SU-DHL-6 (cell line): ENCODE measurements at regions not wholly inside any gene's neighbourhood (a gene's known extent, or its start where the extent isn't known, plus 50 kb on each side); places are given as distances from the start of the nearest gene placed in this dataset.

Experiments
- H2AFZ ChIP-seq: fragments of 200-600 bp; sonication (generic); 2 replicates; pipeline ENCODE4 v1.6.1; 2014; ENCODE audit warnings: low read depth, mild to moderate bottlenecking, moderate library complexity, mixed read lengths, antibody characterized with exemption, low read length; ENCODE audit not compliant: severe bottlenecking
- H3F3A ChIP-seq: fragments of 200-600 bp; shearing (Covaris generic); 2 replicates; pipeline ENCODE4 v1.6.0; 2016; ENCODE audit warnings: antibody characterized with exemption, mild to moderate bottlenecking; ENCODE audit not compliant: insufficient read depth
- H3K27ac ChIP-seq: fragments of 200-600 bp; sonication (generic); 2 replicates; pipeline ENCODE4 v1.5.1; 2016; ENCODE audit warnings: low read depth, mild to moderate bottlenecking, low read length, moderate library complexity, mixed read lengths
- H3K27me3 ChIP-seq: fragments of 200-600 bp; sonication (generic), shearing (Covaris generic); 2 replicates; pipeline ENCODE4 v1.6.0; 2014; ENCODE audit warnings: mild to moderate bottlenecking, low read length
- H3K36me3 ChIP-seq: fragments of 200-600 bp; sonication (generic); 2 replicates; pipeline ENCODE4 v1.6.1; 2014; ENCODE audit warnings: mild to moderate bottlenecking, low read length, mixed read lengths
- H3K4me2 ChIP-seq: fragments of 300-600, 200-600 bp; shearing (Covaris generic), sonication (generic); 2 replicates; pipeline ENCODE4 v1.6.0; 2014; ENCODE audit warnings: low read length, low read depth, mild to moderate bottlenecking; ENCODE audit not compliant: poor library complexity, severe bottlenecking
- H3K4me3 ChIP-seq: fragments of 200-600 bp; sonication (generic); 2 replicates; pipeline ENCODE4 v1.5.1; 2014; ENCODE audit warnings: antibody characterized with exemption, low read length, mild to moderate bottlenecking, mixed read lengths; ENCODE audit not compliant: insufficient read depth, poor library complexity, severe bottlenecking
- H3K79me2 ChIP-seq: fragments of 200-600 bp; sonication (generic); 2 replicates; pipeline ENCODE4 v1.6.1; 2014; ENCODE audit warnings: mild to moderate bottlenecking, low read length, moderate library complexity; ENCODE audit not compliant: insufficient read depth
- H3K9ac ChIP-seq: fragments of 200-600 bp; sonication (generic); 2 replicates; pipeline ENCODE4 v1.7.0; 2014; ENCODE audit warnings: mild to moderate bottlenecking, low read length
- H3K9me2 ChIP-seq: fragments of 200-600 bp; sonication (generic); replicated peaks from 2 replicates; pipeline ENCODE4 v1.6.1; 2014; ENCODE audit warnings: low read length; ENCODE audit not compliant: insufficient read depth
- H3K9me3 ChIP-seq: fragments of 200-600 bp; sonication (generic); 2 replicates; pipeline ENCODE4 v1.6.1; 2014; ENCODE audit warnings: low read length, mixed read lengths; ENCODE audit not compliant: insufficient read depth
- H4K20me1 ChIP-seq: fragments of 200-600 bp; sonication (generic); 2 replicates; pipeline ENCODE4 v1.6.1; 2014; ENCODE audit warnings: low read depth, mild to moderate bottlenecking, antibody characterized with exemption, low read length, moderate library complexity, mixed read lengths
- EZH2phosphoT487 ChIP-seq: fragments of 200-600 bp; sonication (generic), shearing (Covaris generic); conservative IDR thresholded peaks from 2 replicates; pipeline ENCODE4 v1.6.1; 2018; ENCODE audit warnings: mild to moderate bottlenecking, antibody characterized with exemption, low read length, moderate library complexity, mixed read lengths
- TF ChIP-seq, protein P1 (sequence below): fragments of 200-600 bp; sonication (generic); IDR thresholded peaks from one replicate; pipeline ENCODE4 v1.5.1; 2017; ENCODE audit warnings: antibody characterized with exemption, mild to moderate bottlenecking, low read length, moderate library complexity; ENCODE audit not compliant: insufficient read depth, poor library complexity, severe bottlenecking

DNA sequence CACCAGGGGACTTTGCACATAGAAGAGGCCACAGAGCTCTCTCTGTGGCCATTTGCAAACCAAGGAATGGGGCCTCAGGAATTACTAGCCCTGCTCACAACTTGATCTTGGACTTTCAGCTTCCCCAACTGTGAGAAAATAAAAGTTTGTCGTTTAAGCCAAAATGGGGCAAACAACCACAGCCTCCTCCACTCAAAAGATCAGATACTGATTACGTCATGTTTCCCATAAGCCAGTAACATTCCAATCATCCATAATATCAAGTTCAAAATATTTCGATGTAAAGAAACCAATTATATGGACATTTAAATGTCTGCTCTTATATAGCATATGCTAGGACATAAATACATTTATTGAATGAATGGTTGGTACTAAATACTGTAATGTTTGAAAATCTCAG, 307.5 kb upstream of the HAND2 start:
- Histone ChIP-seq H2AFZ (no peak overlapping the region), H3F3A (no peaks in the 10 kb centered on the region), H3K9me3 (no peaks in the 10 kb centered on the region), H3K4me3 (no peak overlapping the region), H3K9ac (no peak overlapping the region), H3K4me2 (no peak overlapping the region), H3K27ac (no peak overlapping the region), H3K79me2 (no peaks in the 10 kb centered on the region), H4K20me1 (no peaks in the 10 kb centered on the region), H3K27me3 (no peaks in the 10 kb centered on the region), H3K36me3 (no peaks in the 10 kb centered on the region), H3K9me2 (no peaks in the 10 kb centered on the region)
- TF ChIP-seq EZH2phosphoT487, result no peak
- TF ChIP-seq, protein P1, sequence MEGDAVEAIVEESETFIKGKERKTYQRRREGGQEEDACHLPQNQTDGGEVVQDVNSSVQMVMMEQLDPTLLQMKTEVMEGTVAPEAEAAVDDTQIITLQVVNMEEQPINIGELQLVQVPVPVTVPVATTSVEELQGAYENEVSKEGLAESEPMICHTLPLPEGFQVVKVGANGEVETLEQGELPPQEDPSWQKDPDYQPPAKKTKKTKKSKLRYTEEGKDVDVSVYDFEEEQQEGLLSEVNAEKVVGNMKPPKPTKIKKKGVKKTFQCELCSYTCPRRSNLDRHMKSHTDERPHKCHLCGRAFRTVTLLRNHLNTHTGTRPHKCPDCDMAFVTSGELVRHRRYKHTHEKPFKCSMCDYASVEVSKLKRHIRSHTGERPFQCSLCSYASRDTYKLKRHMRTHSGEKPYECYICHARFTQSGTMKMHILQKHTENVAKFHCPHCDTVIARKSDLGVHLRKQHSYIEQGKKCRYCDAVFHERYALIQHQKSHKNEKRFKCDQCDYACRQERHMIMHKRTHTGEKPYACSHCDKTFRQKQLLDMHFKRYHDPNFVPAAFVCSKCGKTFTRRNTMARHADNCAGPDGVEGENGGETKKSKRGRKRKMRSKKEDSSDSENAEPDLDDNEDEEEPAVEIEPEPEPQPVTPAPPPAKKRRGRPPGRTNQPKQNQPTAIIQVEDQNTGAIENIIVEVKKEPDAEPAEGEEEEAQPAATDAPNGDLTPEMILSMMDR, result no peak

DNA sequence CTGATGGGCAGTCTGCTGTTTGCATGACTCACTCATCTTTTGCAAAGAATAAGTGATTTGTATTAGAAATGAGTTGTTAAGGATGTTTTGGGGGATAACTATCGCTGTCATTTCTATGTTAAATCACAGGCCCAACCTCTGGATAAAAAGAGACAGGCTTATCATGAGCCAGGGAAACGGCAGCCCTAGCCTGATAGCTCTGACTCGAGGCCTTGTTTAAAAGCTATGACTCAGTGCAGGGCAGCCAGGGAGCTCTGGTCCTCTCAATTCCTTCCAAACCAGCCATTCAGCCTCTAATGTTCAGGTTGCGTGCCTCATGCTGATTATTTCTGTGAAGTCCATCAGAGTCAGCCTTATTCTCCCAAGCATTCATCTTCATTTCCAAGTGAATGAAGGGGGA, 305.9 kb upstream of the HAND2 start:
- Histone ChIP-seq H3K4me2 (no peak overlapping the region), H3F3A (no peaks in the 10 kb centered on the region), H3K9me2 (no peaks in the 10 kb centered on the region), H3K79me2 (no peaks in the 10 kb centered on the region), H3K4me3 (no peak overlapping the region), H2AFZ (no peak overlapping the region), H3K36me3 (no peaks in the 10 kb centered on the region), H4K20me1 (no peaks in the 10 kb centered on the region), H3K27ac (no peak overlapping the region), H3K27me3 (no peaks in the 10 kb centered on the region), H3K9ac (no peak overlapping the region), H3K9me3 (no peaks in the 10 kb centered on the region)
- no peak for TF ChIP-seq EZH2phosphoT487
- TF ChIP-seq, protein P1, result no peak

DNA sequence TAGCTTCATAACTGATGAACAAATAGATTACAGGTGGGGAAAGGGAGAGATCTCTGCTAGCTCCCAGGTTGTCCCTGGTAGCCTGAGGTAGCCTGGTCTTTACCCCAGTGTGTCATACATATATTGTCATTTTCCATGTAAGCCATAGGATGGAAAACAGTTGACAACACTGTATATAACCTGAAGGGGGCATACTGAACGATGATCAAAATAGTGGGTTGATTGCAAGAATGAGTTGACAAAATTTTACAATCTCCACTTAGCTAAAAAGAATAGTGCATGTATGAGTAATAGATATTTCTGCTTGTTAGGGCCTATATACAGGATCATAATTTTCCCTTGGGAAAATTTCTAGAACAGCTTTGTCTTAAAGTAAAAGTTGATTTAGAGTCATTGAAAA, 304.1 kb upstream of the HAND2 start:
- TF ChIP-seq, protein P1, result no peak
- TF ChIP-seq EZH2phosphoT487, result no peak
- no peak overlapping the region for H3K4me3 ChIP-seq
- H3K27ac ChIP-seq, result no peak overlapping the region

DNA sequence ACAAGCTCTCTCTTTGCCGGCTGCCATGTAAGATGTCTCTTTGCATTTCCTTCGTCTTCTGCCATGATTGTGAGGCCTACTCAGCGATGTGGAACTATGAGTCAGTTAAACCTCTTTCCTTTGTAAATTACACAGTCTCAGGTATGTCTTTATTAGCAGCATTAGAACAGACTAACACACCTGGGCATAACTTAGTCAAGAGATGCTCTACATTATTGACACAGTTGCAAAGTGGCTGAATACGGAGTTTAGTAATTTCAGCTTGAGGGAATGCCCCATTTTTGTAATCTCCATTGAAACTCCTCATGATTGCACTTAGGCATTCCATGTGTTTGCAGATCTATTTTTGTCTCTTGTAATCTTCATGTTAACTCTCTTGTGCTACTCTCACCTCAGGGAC, 299.5 kb upstream of the HAND2 start:
- Histone ChIP-seq H3K36me3 (no peaks in the 10 kb centered on the region), H3K4me2 (no peak overlapping the region), H3K9me2 (no peaks in the 10 kb centered on the region), H3K4me3 (no peak overlapping the region), H3F3A (no peaks in the 10 kb centered on the region), H3K27ac (no peak overlapping the region), H4K20me1 (no peaks in the 10 kb centered on the region), H3K27me3 (no peaks in the 10 kb centered on the region), H3K79me2 (no peaks in the 10 kb centered on the region), H3K9ac (no peak overlapping the region), H3K9me3 (no peaks in the 10 kb centered on the region), H2AFZ (no peak overlapping the region)
- TF ChIP-seq, protein P1, result no peak
- no peak for TF ChIP-seq EZH2phosphoT487

More for the DNA sequence above, 304.1 kb upstream of the HAND2 start:
- Histone ChIP-seq H3K9me2 (no peaks in the 10 kb centered on the region), H2AFZ (no peak overlapping the region), H3K9ac (no peak overlapping the region), H3K9me3 (no peaks in the 10 kb centered on the region), H3K27me3 (no peaks in the 10 kb centered on the region), H3F3A (no peaks in the 10 kb centered on the region), H3K4me2 (no peak overlapping the region), H3K79me2 (no peaks in the 10 kb centered on the region), H3K36me3 (no peaks in the 10 kb centered on the region), H4K20me1 (no peaks in the 10 kb centered on the region)
